CD4-positive, CD25-positive, alpha-beta regulatory T cell (primary cell): ENCODE measurements at regions not wholly inside any gene's neighbourhood (a gene's known extent, or its start where the extent isn't known, plus 50 kb on each side); places are given as distances from the start of the nearest gene placed in this dataset.

ENCODE experiments used
- ATAC-seq, 2 donors: fragments of 150-1000 bp; cut with Tn5 transposase; one replicate each; pipeline ENCODE4 v1.10.0; 2021; ENCODE audit warnings: low read depth in 2 of 2, moderate number of reproducible peaks in 2 of 2, moderate library complexity in 1 of 2
- DNase-seq, 3 donors: peaks; one replicate each; pipeline versions ENCODE4 v3.0.0 to v3.0.0-alpha.2; 2012 to 2022; ENCODE audit warnings: mixed read lengths in 1 of 3
- H3K27ac ChIP-seq: one replicate; pipeline ENCODE4 v1.7.0; 2013; ENCODE audit warnings: mild to moderate bottlenecking, low read length; ENCODE audit not compliant: insufficient read depth, poor library complexity, severe bottlenecking
- H3K27me3 ChIP-seq: one replicate; pipeline ENCODE4 v1.7.0; 2013; ENCODE audit warnings: low read length; ENCODE audit not compliant: control insufficient read depth, insufficient read depth
- H3K36me3 ChIP-seq: one replicate; pipeline ENCODE4 v1.7.0; 2013; ENCODE audit warnings: mild to moderate bottlenecking, low read length, moderate library complexity; ENCODE audit not compliant: control insufficient read depth, insufficient read depth
- H3K4me1 ChIP-seq: 2 replicates; pipeline ENCODE4 v1.7.0; 2013; ENCODE audit warnings: mild to moderate bottlenecking, low read length; ENCODE audit not compliant: insufficient read depth, control insufficient read depth, poor library complexity, severe bottlenecking
- H3K4me3 ChIP-seq: one replicate; pipeline ENCODE4 v1.7.0; 2013; ENCODE audit warnings: low read depth, mild to moderate bottlenecking, low read length, moderate library complexity
- H3K9me3 ChIP-seq, 2 experiments: 1 replicate in 1 of 2; 2 replicates in 1 of 2; pipeline ENCODE4 v1.7.0; 2013; ENCODE audit warnings: low read length in 2 of 2, mild to moderate bottlenecking in 1 of 2, moderate library complexity in 1 of 2; ENCODE audit not compliant: control insufficient read depth in 2 of 2
- H3K27ac Mint-ChIP-seq, 3 donors: one replicate each; pipeline ENCODE4 v1.8.0; 2020 to 2022; ENCODE audit warnings: mild to moderate bottlenecking in 3 of 3, mixed read lengths in 3 of 3, moderate library complexity in 2 of 3
- H3K27me3 Mint-ChIP-seq: one replicate; pipeline ENCODE4 v1.8.0; 2022; ENCODE audit warnings: mild to moderate bottlenecking, mixed read lengths
- H3K36me3 Mint-ChIP-seq: one replicate; pipeline ENCODE4 v1.8.0; 2020; ENCODE audit warnings: mixed read lengths
- H3K4me1 Mint-ChIP-seq, 4 donors: one replicate each; pipeline ENCODE4 v1.8.0; 2020 to 2022; ENCODE audit warnings: mixed read lengths in 4 of 4, mild to moderate bottlenecking in 1 of 4
- H3K4me3 Mint-ChIP-seq, 4 donors: one replicate each; pipeline ENCODE4 v1.8.0; 2020 to 2022; ENCODE audit warnings: mild to moderate bottlenecking in 4 of 4, mixed read lengths in 4 of 4, moderate library complexity in 3 of 4
- H3K9me3 Mint-ChIP-seq, 7 donors: one replicate each; pipeline ENCODE4 v1.8.0; 2020 to 2022; ENCODE audit warnings: mixed read lengths in 7 of 7, mild to moderate bottlenecking in 3 of 7, moderate library complexity in 2 of 7

DNA sequence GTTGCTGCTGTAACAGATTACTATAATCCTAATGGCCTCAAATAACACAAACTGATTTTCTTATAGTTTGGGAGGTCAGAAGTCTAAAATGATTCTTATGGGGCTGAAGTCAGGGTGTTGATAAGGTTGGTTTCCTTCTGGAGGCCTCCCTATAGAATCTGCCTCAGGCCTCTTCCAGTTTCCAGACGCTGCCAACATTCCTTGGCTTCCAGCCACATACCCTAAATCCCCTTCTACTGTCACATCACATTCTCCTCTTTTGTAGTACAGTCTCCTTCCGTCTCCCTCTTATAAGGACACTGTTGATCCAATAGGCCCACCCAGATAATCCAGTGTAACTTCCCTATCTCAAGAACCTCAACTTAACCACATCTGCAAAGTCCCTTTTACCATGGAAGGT lies 145.3 kb upstream of the NCAM2 start:
- no peaks in the 10 kb centered on the region for H3K36me3 ChIP-seq

DNA sequence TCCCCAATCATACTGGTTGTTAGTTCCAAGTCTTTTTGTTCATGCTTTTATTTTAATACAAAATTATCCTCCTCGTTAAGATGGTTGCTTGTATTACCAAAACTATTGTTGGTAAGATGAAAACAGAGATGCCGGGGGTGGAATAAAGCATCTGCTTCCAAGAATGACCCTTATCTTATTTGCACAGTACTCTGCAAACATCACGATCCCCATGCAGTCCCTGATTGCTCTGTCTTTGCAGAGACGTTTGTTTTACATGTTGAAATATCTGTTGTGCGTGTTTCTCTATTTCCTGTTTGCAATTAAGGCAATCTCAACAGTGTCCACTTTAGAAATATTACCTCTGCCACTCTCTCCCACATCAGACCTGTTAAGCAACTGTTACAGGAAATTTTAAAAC lies 141.3 kb upstream of the NCAM2 start:
- Mint-ChIP-seq H3K4me3 (no peak overlapping the region), H3K27me3 (no peaks in the 10 kb centered on the region), H3K27ac (no peak overlapping the region), H3K4me1 (no peaks in the 10 kb centered on the region), H3K9me3 (peaks cover 0 to 23% (median 5%) of the 10 kb centered on the region in 7 donors), H3K36me3 (no peaks in the 10 kb centered on the region)
- H3K36me3 ChIP-seq: no peaks in the 10 kb centered on the region
- H3K27ac ChIP-seq: no peak overlapping the region
- H3K27me3 ChIP-seq: no peaks in the 10 kb centered on the region
- H3K4me1 ChIP-seq: no peaks in the 10 kb centered on the region
- DNase-seq: no peak
- ATAC-seq: no peak
- peaks cover 0 to 11% of the 10 kb centered on the region in 2 experiments for H3K9me3 ChIP-seq
- H3K4me3 ChIP-seq: no peak overlapping the region

More for the DNA sequence above, 145.3 kb upstream of the NCAM2 start:
- ATAC-seq: no peak
- DNase-seq: no peak
- Mint-ChIP-seq H3K4me3 (no peak overlapping the region), H3K27ac (no peak overlapping the region), H3K4me1 (no peaks in the 10 kb centered on the region), H3K27me3 (no peaks in the 10 kb centered on the region), H3K9me3 (peaks cover 0 to 12% (median 5%) of the 10 kb centered on the region in 7 donors), H3K36me3 (no peaks in the 10 kb centered on the region)
- Histone ChIP-seq H3K27ac (no peak overlapping the region), H3K27me3 (no peaks in the 10 kb centered on the region), H3K9me3 (peaks cover 6 to 9% of the 10 kb centered on the region in 2 experiments), H3K4me3 (no peak overlapping the region), H3K4me1 (no peaks in the 10 kb centered on the region)

GRCh38 chr21:20874202-20874601 lies 124.0 kb upstream of the NCAM2 start:
- Mint-ChIP-seq H3K9me3 (peaks cover 0 to 17% (median 6%) of the 10 kb centered on the region in 7 donors), H3K4me3 (no peak overlapping the region), H3K27me3 (no peaks in the 10 kb centered on the region), H3K36me3 (no peaks in the 10 kb centered on the region), H3K4me1 (no peaks in the 10 kb centered on the region), H3K27ac (no peak overlapping the region)
- H3K4me1 ChIP-seq: no peaks in the 10 kb centered on the region
- no peaks in the 10 kb centered on the region for H3K27me3 ChIP-seq
- no peaks in the 10 kb centered on the region for H3K36me3 ChIP-seq
- no peak overlapping the region for H3K4me3 ChIP-seq
- ATAC-seq: no peak
- DNase-seq: no peak
- peaks cover 0 to 9% of the 10 kb centered on the region in 2 experiments for H3K9me3 ChIP-seq
- no peak overlapping the region for H3K27ac ChIP-seq

GRCh38 chr21:20875742-20876141 lies 122.5 kb upstream of the NCAM2 start:
- Histone ChIP-seq H3K27ac (no peak overlapping the region), H3K27me3 (no peaks in the 10 kb centered on the region), H3K9me3 (peaks cover 0 to 9% of the 10 kb centered on the region in 2 experiments), H3K4me3 (no peak overlapping the region), H3K36me3 (no peaks in the 10 kb centered on the region), H3K4me1 (no peaks in the 10 kb centered on the region)
- Mint-ChIP-seq H3K36me3 (no peaks in the 10 kb centered on the region), H3K27ac (no peak overlapping the region), H3K9me3 (peaks cover 0 to 17% (median 3%) of the 10 kb centered on the region in 7 donors), H3K4me1 (no peaks in the 10 kb centered on the region), H3K4me3 (no peak overlapping the region), H3K27me3 (no peaks in the 10 kb centered on the region)
- no peak for ATAC-seq
- DNase-seq: no peak

- Mint-ChIP-seq H3K27ac (no peak overlapping the region), H3K4me3 (no peak overlapping the region), H3K27me3 (no peaks in the 10 kb centered on the region), H3K9me3 (peaks cover 0 to 16% (median 3%) of the 10 kb centered on the region in 7 donors), H3K4me1 (no peaks in the 10 kb centered on the region), H3K36me3 (no peaks in the 10 kb centered on the region)
- H3K4me1 ChIP-seq: no peaks in the 10 kb centered on the region
- no peak overlapping the region for H3K4me3 ChIP-seq
- H3K27me3 ChIP-seq: no peaks in the 10 kb centered on the region
- DNase-seq: no peak
- H3K9me3 ChIP-seq: peaks cover 0 to 6% of the 10 kb centered on the region in 2 experiments
- H3K27ac ChIP-seq: no peak overlapping the region
- no peaks in the 10 kb centered on the region for H3K36me3 ChIP-seq
- no peak for ATAC-seq
Measured at GRCh38 chr21:20877976-20878375, 120.2 kb upstream of the NCAM2 start.

DNA sequence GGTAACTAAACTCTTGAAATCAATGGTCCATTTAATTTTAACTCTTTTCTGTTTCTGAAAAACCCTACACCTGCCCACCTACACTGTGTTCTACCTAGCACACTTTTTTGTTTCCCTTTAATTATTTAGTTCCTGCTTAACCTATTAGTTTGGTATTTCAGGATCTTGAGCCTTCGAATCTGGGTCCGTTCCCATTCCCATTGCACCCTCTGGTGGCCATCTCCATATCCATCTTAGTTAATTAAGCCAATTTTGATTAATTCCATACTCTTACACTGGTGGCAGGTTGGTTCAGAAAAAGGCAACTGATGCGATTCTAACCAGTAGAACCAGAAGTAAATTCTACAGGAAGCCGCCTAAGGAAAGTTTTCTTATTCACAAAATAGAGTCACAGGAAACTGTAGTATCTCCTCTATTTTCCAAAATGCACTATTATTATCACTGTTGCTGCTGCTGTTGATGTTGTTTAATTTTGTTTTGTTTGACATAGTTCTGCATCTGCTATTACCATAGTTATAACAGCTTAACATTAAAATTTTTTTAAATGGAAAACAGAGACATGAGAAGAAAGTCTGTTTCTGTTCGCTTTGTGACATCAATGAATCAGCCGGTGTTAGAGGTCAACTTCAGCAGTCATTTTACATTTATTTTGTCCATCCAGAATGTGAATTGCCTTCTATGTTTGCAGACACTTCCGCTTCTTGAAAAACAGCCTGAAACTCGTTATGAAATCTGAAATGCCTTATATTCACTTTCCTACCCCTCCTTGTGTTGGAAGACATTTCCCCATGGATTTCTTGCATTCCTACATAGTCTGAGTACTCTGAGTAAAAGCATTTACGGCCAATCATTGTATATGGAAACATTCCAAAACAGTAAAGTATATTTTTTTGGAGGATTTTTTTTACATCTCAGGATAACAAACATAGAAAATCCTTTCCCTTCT lies 115.5 kb upstream of the NCAM2 start:
- no peaks in the 10 kb centered on the region for H3K36me3 ChIP-seq
- Mint-ChIP-seq H3K4me1 (no peaks in the 10 kb centered on the region), H3K4me3 (no peak overlapping the region), H3K36me3 (no peaks in the 10 kb centered on the region), H3K27ac (no peak overlapping the region), H3K9me3 (peaks cover 0 to 12% (median 2%) of the 10 kb centered on the region in 7 donors), H3K27me3 (no peaks in the 10 kb centered on the region)
- no peak overlapping the region for H3K4me3 ChIP-seq
- no peaks in the 10 kb centered on the region for H3K4me1 ChIP-seq
- no peaks in the 10 kb centered on the region for H3K27me3 ChIP-seq
- no peak for ATAC-seq
- peak in 1 of 3 donors; percentile 0 for DNase-seq
- H3K9me3 ChIP-seq: no peaks in the 10 kb centered on the region
- no peak overlapping the region for H3K27ac ChIP-seq

DNA sequence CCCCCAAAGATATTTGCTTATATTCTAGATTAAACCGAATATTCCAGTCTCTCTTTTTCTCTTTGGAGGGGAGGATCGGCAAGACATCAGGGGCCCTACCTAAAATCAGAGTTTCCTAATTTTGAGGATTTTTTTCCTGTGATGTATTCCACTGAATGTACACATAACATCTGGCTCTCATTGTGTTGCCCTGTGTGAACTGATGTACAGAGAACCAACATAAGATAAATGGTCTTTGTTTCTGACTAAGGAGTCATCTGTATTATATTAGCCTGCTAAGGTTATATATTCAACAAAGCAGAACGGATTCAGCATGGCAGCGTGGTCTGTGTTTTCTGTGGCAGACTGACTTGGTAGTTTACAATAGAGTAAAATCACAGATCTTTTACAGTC lies 114.8 kb upstream of the NCAM2 start:
- H3K27ac ChIP-seq: no peak overlapping the region
- no peaks in the 10 kb centered on the region for H3K36me3 Mint-ChIP-seq
- H3K27me3 ChIP-seq: no peaks in the 10 kb centered on the region
- no peaks in the 10 kb centered on the region for H3K9me3 ChIP-seq
- H3K4me1 ChIP-seq: no peaks in the 10 kb centered on the region
- H3K27me3 Mint-ChIP-seq: no peaks in the 10 kb centered on the region
- no peak for ATAC-seq
- DNase-seq: no peak
- H3K27ac Mint-ChIP-seq: no peak overlapping the region
- H3K36me3 ChIP-seq: no peaks in the 10 kb centered on the region
- H3K4me3 ChIP-seq: no peak overlapping the region
- peaks cover 0 to 9% (median under 1%) of the 10 kb centered on the region in 7 donors for H3K9me3 Mint-ChIP-seq
- H3K4me1 Mint-ChIP-seq: no peaks in the 10 kb centered on the region
- no peak overlapping the region for H3K4me3 Mint-ChIP-seq

GRCh38 chr21:20902511-20902910 lies 95.7 kb upstream of the NCAM2 start:
- DNase-seq (no peak), ATAC-seq (no peak)
- Mint-ChIP-seq H3K9me3 (peaks cover 3 to 16% (median 4%) of the 10 kb centered on the region in 7 donors), H3K27me3 (no peaks in the 10 kb centered on the region), H3K27ac (no peak overlapping the region), H3K36me3 (no peaks in the 10 kb centered on the region), H3K4me3 (no peak overlapping the region), H3K4me1 (no peaks in the 10 kb centered on the region)
- no peaks in the 10 kb centered on the region for H3K4me1 ChIP-seq
- no peak overlapping the region for H3K27ac ChIP-seq
- H3K36me3 ChIP-seq: no peaks in the 10 kb centered on the region
- no peak overlapping the region for H3K4me3 ChIP-seq
- no peaks in the 10 kb centered on the region for H3K27me3 ChIP-seq
- H3K9me3 ChIP-seq: peaks cover 0 to 3% of the 10 kb centered on the region in 2 experiments
